Common myeloid progenitor, CD34-positive (primary cell): ENCODE measurements at regions not wholly inside any gene's neighbourhood (a gene's known extent, or its start where the extent isn't known, plus 50 kb on each side); places are given as distances from the start of the nearest gene placed in this dataset.

Experiments used
- CTCF ChIA-PET: fragments of 350-600 bp; sonication (Branson Sonifier 250); formaldehyde crosslinking; loops from one replicate; lab custom pipeline; 2021; ENCODE audit warnings: antibody characterized with exemption; lab: Charles Lee
- POLR2A ChIA-PET: fragments of 350-600 bp; sonication (Branson Sonifier 250); formaldehyde crosslinking; loops from one replicate; lab custom pipeline; 2021; ENCODE audit warnings: antibody characterized with exemption; lab: Charles Lee
- DNase-seq, 3 donors: peaks; one replicate each; pipeline versions ENCODE4 v3.0.0 to v3.0.0-alpha.2; 2013
- H3K27ac ChIP-seq, 2 experiments: 1 replicate in 1 of 2; 2 replicates in 1 of 2; pipeline ENCODE4 v1.7.0; 2013; ENCODE audit warnings: inconsistent platforms in 2 of 2, low read length in 2 of 2, mild to moderate bottlenecking in 2 of 2, low read depth in 1 of 2, moderate library complexity in 1 of 2; ENCODE audit not compliant: severe bottlenecking in 2 of 2, insufficient read depth in 1 of 2, poor library complexity in 1 of 2
- H3K27me3 ChIP-seq, 5 experiments: replicated peaks in 2 of 5; 1 replicate in 3 of 5; 2 replicates in 2 of 5; pipeline versions ENCODE4 v1.6.1 to v1.7.0; 2013; ENCODE audit warnings: low read length in 4 of 5, mild to moderate bottlenecking in 2 of 5, moderate library complexity in 2 of 5, inconsistent platforms in 1 of 5; ENCODE audit not compliant: insufficient read depth in 5 of 5, control insufficient read depth in 4 of 5
- H3K36me3 ChIP-seq, 4 experiments: 1 replicate in 2 of 4; 2 replicates in 2 of 4; pipeline versions ENCODE4 v1.6.1 to v1.7.0; 2013; ENCODE audit warnings: low read length in 3 of 4, control low read depth in 1 of 4, mild to moderate bottlenecking in 1 of 4; ENCODE audit not compliant: control insufficient read depth in 4 of 4, insufficient read depth in 4 of 4
- H3K4me1 ChIP-seq, 4 experiments: 1 replicate in 3 of 4; 2 replicates in 1 of 4; pipeline versions ENCODE4 v1.6.1 to v1.7.1; 2013; ENCODE audit warnings: low read length in 3 of 4, mild to moderate bottlenecking in 3 of 4, control low read depth in 1 of 4, inconsistent platforms in 1 of 4, moderate library complexity in 1 of 4; ENCODE audit not compliant: control insufficient read depth in 4 of 4, insufficient read depth in 4 of 4; ENCODE audit errors: control extremely low read depth in 1 of 4
- H3K4me3 ChIP-seq, 7 experiments: 1 replicate in 4 of 7; 2 replicates in 3 of 7; pipeline versions ENCODE4 v1.5.1 to v1.7.0; 2013; ENCODE audit warnings: mild to moderate bottlenecking in 7 of 7, low read length in 6 of 7, moderate library complexity in 6 of 7, inconsistent platforms in 2 of 7, low read depth in 2 of 7, control low read depth in 1 of 7; ENCODE audit not compliant: insufficient read depth in 4 of 7, control insufficient read depth in 1 of 7; ENCODE audit errors: extremely low read depth in 1 of 7
- H3K9me3 ChIP-seq, 5 experiments: 1 replicate in 4 of 5; 2 replicates in 1 of 5; pipeline versions ENCODE4 v1.6.1 to v1.7.1; 2013; ENCODE audit warnings: low read length in 4 of 5, mild to moderate bottlenecking in 2 of 5, inconsistent platforms in 1 of 5, low read depth in 1 of 5, moderate library complexity in 1 of 5; ENCODE audit not compliant: control insufficient read depth in 4 of 5, insufficient read depth in 2 of 5; ENCODE audit errors: control extremely low read depth in 1 of 5
- WGBS: methylation state at CpG from one replicate; pipeline ENCODE4 v1.1.5; 2013; ENCODE audit not compliant: insufficient coverage; 5-methylcytosine and 5-hydroxymethylcytosine counted together

DNA sequence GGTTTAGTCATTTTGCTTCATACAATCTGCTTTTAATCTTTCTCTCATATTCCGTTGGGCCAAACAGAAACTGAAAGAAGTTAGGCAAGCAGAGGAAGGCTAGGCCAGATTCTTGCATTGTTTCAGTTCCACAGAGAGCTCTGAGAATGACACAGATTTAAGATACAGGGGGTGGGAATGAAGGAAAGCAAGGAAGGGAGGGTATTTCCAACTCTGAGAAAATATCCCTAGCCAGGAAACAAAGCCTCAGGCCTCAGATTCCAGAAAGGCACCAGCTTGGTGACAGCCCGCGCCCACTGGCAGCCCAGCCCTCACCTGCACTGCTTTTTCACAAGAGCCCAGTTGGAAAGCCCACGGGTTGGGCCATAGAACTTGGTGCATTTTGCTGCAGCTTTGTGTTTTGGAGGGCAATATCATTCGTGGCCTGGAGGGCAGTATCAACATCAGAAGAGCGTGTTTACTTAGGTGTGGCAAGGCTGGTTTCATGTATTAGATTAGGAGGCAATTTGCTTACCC lies 63.5 kb downstream of the ENC1 start:
- no peaks in the 10 kb centered on the region for H3K27me3 ChIP-seq
- POLR2A ChIA-PET, result interaction anchor here (0.6 kb wide), 1 partner anchor 1424 kb away, joined by 3 read pairs; no protein-coding TSS in a partner anchor
- peak; percentile 14 to 71 (median 67) for DNase-seq
- H3K9me3 ChIP-seq, result no peaks in the 10 kb centered on the region
- 64% methylated on average over 3 of the region's 6 CpGs for whole genome bisulfite sequencing
- CTCF ChIA-PET, result interaction anchor here (0.7 to 0.9 kb wide), 2 partner anchors 9 to 365 kb away, joined by 3 read pairs; no protein-coding TSS in a partner anchor
- peaks cover 0 to 12% (median 5%) of the 10 kb centered on the region in 4 experiments for H3K4me1 ChIP-seq
- H3K27ac ChIP-seq, result no peak overlapping the region
- no peaks in the 10 kb centered on the region for H3K36me3 ChIP-seq
- H3K4me3 ChIP-seq, result peak overlapping the region in 2 of 7 experiments; percentile 15 to 52

DNA sequence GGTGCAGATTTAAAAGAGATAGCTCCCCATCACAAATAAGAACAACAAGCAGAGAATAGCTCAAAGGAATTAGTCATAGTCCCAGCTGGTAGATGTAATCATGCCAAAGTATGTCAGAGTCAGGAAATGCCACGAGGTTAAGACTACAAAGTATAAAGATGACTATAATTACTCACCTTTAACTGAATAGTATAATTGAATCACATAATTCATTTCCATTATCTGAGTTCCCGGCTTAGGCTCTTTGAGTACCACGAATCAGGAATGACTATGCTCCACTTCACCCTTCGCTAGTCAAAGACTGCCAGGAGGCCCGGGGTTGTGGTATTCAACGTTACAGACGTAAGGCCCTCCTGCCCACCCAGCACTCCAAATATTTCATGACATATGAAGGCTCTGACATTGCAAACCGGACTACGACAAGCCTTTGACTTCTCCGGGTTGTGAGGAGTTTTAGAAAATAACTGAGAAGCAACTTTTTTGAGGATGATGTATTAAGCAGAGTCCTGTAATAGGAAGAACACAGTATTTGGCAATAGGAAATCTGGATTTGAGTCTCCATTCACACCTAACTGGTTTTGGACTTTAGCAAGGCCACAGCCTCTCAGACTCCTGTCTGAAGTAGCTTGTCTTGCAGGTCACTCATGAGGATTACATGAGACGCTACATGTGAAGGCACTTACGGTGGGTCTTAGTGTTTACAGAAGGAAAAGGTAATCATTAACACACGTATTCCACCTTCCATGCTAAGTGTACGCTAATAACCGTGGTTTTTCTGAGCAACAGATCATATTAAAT lies 64.6 kb downstream of the ENC1 start:
- Histone ChIP-seq H3K27me3 (no peaks in the 10 kb centered on the region), H3K36me3 (no peaks in the 10 kb centered on the region), H3K4me1 (peaks cover 0 to 12% (median 5%) of the 10 kb centered on the region in 4 experiments), H3K4me3 (no peak overlapping the region), H3K27ac (no peak overlapping the region), H3K9me3 (no peaks in the 10 kb centered on the region)
- WGBS, result 95% methylated on average over 12 of the region's 15 CpGs
- peak in 2 of 3 donors; percentile 39 to 51 for DNase-seq
- POLR2A ChIA-PET, result no interaction called here
- CTCF ChIA-PET, result no interaction called here

DNA sequence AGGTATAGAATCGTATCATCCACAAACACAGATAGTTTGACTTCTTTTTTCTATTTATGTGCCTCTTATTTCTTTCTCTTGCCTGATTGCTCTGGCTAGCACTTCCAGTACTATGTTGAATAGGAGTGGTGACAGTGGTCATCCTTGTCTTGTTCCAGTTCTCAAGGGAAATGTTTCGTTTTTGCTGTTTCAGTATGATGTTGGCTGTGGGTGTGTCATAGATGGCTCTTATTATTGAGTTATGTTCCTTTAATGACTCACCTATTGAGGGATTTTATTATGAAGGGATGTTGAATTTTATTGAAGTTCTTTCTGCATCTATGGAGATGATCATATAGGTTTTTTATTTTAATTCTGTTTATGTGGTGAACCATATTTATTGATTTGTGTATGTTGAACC lies 70.3 kb downstream of the ENC1 start:
- no peak for DNase-seq
- POLR2A ChIA-PET, result no interaction called here
- Histone ChIP-seq H3K27ac (no peak overlapping the region), H3K9me3 (peaks cover 0 to 3% (median 0%) of the 10 kb centered on the region in 5 experiments), H3K4me1 (no peaks in the 10 kb centered on the region), H3K36me3 (no peaks in the 10 kb centered on the region), H3K4me3 (no peak overlapping the region), H3K27me3 (no peaks in the 10 kb centered on the region)
- CTCF ChIA-PET, result no interaction called here
- 100% methylated on average over 1 of the region's 2 CpGs for WGBS

DNA sequence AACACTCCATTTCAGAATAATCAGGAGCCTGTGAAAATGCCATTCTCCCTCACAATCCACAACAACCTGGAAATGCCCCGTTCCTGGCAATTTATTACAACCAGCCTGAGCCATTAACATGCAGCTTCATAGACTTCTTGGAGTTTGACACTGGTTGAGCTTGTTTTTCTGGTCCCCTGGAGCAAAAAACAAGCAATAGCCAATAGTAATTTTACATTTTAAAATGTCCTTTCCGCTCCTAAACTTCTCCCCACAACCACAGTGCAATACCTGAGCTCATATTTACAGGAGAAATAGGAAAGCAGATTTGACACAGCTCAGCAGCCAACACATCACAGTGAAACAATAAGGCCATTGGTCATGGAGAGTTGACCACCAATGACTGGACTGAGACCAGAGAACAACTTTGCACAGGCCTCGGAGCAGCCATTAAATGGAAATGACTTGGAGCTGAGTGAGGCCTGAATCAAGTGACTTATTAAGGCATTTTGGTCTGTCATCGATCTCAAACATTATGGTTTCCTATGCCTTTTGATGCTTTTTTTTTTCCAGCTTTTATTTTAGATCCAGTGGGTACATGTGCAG lies 73.0 kb downstream of the ENC1 start:
- Histone ChIP-seq H3K4me3 (no peak overlapping the region), H3K27me3 (no peaks in the 10 kb centered on the region), H3K4me1 (no peaks in the 10 kb centered on the region), H3K9me3 (peaks cover 0 to 4% (median 0%) of the 10 kb centered on the region in 5 experiments), H3K27ac (no peak overlapping the region), H3K36me3 (no peaks in the 10 kb centered on the region)
- no peak for DNase-seq
- CTCF ChIA-PET, result no interaction called here
- POLR2A ChIA-PET, result no interaction called here
- 100% methylated on average over 4 of the region's 4 CpGs for WGBS

DNA sequence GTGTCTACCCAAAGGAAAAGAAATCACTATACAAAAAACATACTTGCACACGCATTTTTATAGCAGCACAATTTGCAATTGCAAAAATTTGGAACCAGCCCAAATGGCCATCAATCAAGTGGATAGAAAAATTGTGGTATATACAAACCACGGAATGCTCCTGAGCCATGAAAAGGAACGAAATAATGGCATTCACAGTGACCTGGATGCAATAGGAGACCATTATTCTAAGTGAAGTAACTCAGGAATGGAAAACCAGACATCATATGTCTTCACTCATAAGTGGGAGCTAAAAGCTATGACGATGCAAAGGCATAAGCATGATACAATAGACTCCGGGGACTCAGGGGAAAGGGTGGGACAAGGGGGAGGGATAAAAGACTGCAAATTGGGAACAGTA lies 78.4 kb downstream of the ENC1 start:
- Histone ChIP-seq H3K9me3 (peaks cover 0 to 4% (median 0%) of the 10 kb centered on the region in 5 experiments), H3K4me1 (no peaks in the 10 kb centered on the region), H3K27me3 (no peaks in the 10 kb centered on the region), H3K27ac (no peak overlapping the region), H3K36me3 (no peaks in the 10 kb centered on the region), H3K4me3 (no peak overlapping the region)
- ChIA-PET CTCF (no interaction called here), POLR2A (no interaction called here)
- no peak for DNase-seq
- WGBS, result 14% methylated on average over 2 of the region's 5 CpGs

DNA sequence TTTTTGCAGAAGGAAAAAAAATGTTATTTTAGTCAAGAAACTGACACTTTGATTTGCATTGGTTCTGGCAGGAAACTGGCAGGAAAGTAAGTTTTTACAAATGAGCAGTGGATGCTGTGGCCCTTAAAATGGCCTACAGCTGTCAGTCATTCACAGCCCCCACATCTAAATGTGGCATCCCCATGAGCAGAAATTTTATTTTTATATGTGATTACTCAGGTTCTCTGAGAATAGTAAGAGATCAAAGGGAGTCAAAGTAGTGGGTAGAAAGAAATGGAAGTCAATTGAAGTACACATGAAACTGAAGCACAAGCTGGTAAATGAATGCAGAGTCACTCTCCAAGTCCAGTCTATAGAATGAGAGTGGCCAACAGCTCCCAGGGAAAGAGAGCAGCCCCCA lies 80.3 kb downstream of the ENC1 start:
- no peak overlapping the region for H3K4me3 ChIP-seq
- DNase-seq, result no peak
- H3K36me3 ChIP-seq, result no peaks in the 10 kb centered on the region
- CTCF ChIA-PET, result no interaction called here
- no peak overlapping the region for H3K27ac ChIP-seq
- no peaks in the 10 kb centered on the region for H3K27me3 ChIP-seq
- POLR2A ChIA-PET, result no interaction called here
- H3K9me3 ChIP-seq, result peaks cover 0 to 4% (median 0%) of the 10 kb centered on the region in 5 experiments
- H3K4me1 ChIP-seq, result no peaks in the 10 kb centered on the region
